Trophoblast cell (in vitro differentiated cells and primary cell): ENCODE measurements at regions not wholly inside any gene's neighbourhood (a gene's known extent, or its start where the extent isn't known, plus 50 kb on each side); places are given as distances from the start of the nearest gene placed in this dataset.
A peak's percentile ranks its signal among the peaks of the same experiment; 100 is the strongest.
"Not testable (repeated sequence)": the region's sequence is repeated elsewhere in the genome, so short reads cannot be mapped to it uniquely, and the experiment has no call there.

Source experiments
- DNase-seq, 2 donors: peaks; one replicate each; pipeline ENCODE4 v3.0.0-alpha.2; 2016
- H2AFZ ChIP-seq: 2 replicates; pipeline ENCODE4 v1.6.1; 2013; ENCODE audit warnings: low read length, moderate library complexity, mild to moderate bottlenecking; ENCODE audit not compliant: insufficient read depth, poor library complexity
- H2AK5ac ChIP-seq: 2 replicates; pipeline ENCODE4 v1.6.1; 2013; ENCODE audit warnings: mild to moderate bottlenecking, low read length
- H2BK120ac ChIP-seq: 2 replicates; pipeline ENCODE4 v1.6.1; 2013; ENCODE audit warnings: low read length, mild to moderate bottlenecking, moderate library complexity; ENCODE audit not compliant: insufficient read depth, poor library complexity
- H2BK12ac ChIP-seq: 2 replicates; pipeline ENCODE4 v1.6.1; 2013; ENCODE audit warnings: mild to moderate bottlenecking, low read length, moderate library complexity
- H2BK5ac ChIP-seq: 2 replicates; pipeline ENCODE4 v1.6.1; 2013; ENCODE audit warnings: low read length, low read depth, moderate library complexity, mild to moderate bottlenecking; ENCODE audit not compliant: poor library complexity
- H3K14ac ChIP-seq: 2 replicates; pipeline ENCODE4 v1.6.1; 2013; ENCODE audit warnings: mild to moderate bottlenecking, low read length
- H3K18ac ChIP-seq: 2 replicates; pipeline ENCODE4 v1.6.1; 2013; ENCODE audit warnings: mild to moderate bottlenecking, low read length
- H3K23ac ChIP-seq: 2 replicates; pipeline ENCODE4 v1.6.1; 2013; ENCODE audit warnings: low read length
- H3K27ac ChIP-seq: 2 replicates; pipeline ENCODE4 v1.5.1; 2013; ENCODE audit warnings: low read depth, mild to moderate bottlenecking, inconsistent platforms, low read length, moderate library complexity
- H3K27me3 ChIP-seq: 2 replicates; pipeline ENCODE4 v1.6.1; 2013; ENCODE audit warnings: inconsistent platforms, mild to moderate bottlenecking, low read length, moderate library complexity; ENCODE audit not compliant: insufficient read depth
- H3K36me3 ChIP-seq, 2 experiments: 1 replicate in 1 of 2; 2 replicates in 1 of 2; pipeline ENCODE4 v1.6.1; 2013; ENCODE audit warnings: low read length in 2 of 2, mild to moderate bottlenecking in 2 of 2, moderate library complexity in 1 of 2; ENCODE audit not compliant: insufficient read depth in 2 of 2, control insufficient read depth in 1 of 2
- H3K4ac ChIP-seq: 2 replicates; pipeline ENCODE4 v1.6.1; 2013; ENCODE audit warnings: low read depth, mild to moderate bottlenecking, low read length, moderate library complexity
- H3K4me1 ChIP-seq, 2 experiments: 1 replicate in 1 of 2; 2 replicates in 1 of 2; pipeline ENCODE4 v1.6.1; 2013; ENCODE audit warnings: low read length in 2 of 2, mild to moderate bottlenecking in 2 of 2, moderate library complexity in 1 of 2; ENCODE audit not compliant: insufficient read depth in 2 of 2, control insufficient read depth in 1 of 2
- H3K4me2 ChIP-seq: 2 replicates; pipeline ENCODE4 v1.6.1; 2013; ENCODE audit warnings: inconsistent platforms, mild to moderate bottlenecking, low read length, moderate library complexity
- H3K4me3 ChIP-seq: 2 replicates; pipeline ENCODE4 v1.5.1; 2013; ENCODE audit warnings: mild to moderate bottlenecking, low read depth, low read length, inconsistent platforms
- H3K79me1 ChIP-seq: one replicate; pipeline ENCODE4 v1.6.1; 2013; ENCODE audit warnings: low read length
- H3K79me2 ChIP-seq: 2 replicates; pipeline ENCODE4 v1.6.1; 2013; ENCODE audit warnings: low read length, mild to moderate bottlenecking; ENCODE audit not compliant: control insufficient read depth, insufficient read depth, poor library complexity
- H3K9ac ChIP-seq: 2 replicates; pipeline ENCODE4 v1.6.1; 2013; ENCODE audit warnings: mild to moderate bottlenecking, low read length
- H3K9me3 ChIP-seq: 2 replicates; pipeline ENCODE4 v1.6.1; 2013; ENCODE audit warnings: low read depth, mild to moderate bottlenecking, control low read depth, inconsistent platforms, low read length; ENCODE audit not compliant: insufficient read depth
- H4K12ac ChIP-seq: 2 replicates; pipeline ENCODE4 v1.6.1; 2013; ENCODE audit warnings: low read depth, mild to moderate bottlenecking, low read length, moderate library complexity
- H4K8ac ChIP-seq: 2 replicates; pipeline ENCODE4 v1.6.1; 2013; ENCODE audit warnings: low read depth, mild to moderate bottlenecking, low read length, moderate library complexity
- H4K91ac ChIP-seq: one replicate; pipeline ENCODE4 v1.6.1; 2013; ENCODE audit warnings: low read depth, mild to moderate bottlenecking, low read length, moderate library complexity
- WGBS: extraction: QIAGEN DNeasy Blood & Tissue Kit; methylation state at CpG from one replicate; pipeline ENCODE4 v1.1.7; 2013; ENCODE audit warnings: missing lambda C conversion rate; ENCODE audit not compliant: insufficient read length, insufficient coverage; ENCODE audit errors: extremely low coverage; 5-methylcytosine and 5-hydroxymethylcytosine counted together

DNA sequence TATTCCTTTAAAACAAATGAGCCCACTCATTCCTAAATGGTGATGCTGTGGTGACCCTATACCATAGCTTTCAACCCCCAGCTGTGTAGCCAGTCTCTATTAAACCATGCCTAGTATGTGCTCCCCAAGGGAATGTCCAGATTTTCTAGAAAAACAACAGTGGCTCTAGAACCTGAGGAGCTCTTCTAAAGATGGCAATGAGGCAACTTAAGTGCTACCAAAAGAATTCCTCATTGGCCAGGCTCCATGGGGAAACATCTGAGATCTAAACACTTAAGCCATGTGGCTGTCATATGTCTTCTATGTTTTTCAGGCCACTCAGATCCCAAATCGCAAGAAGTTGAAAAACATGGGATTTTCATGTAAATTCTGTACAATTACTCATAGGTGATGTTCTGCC lies 191.0 kb downstream of the TPBG start:
- Histone ChIP-seq H3K14ac (no peak overlapping the region), H2AK5ac (no peak overlapping the region), H4K8ac (no peak overlapping the region), H4K12ac (no peak overlapping the region), H3K4me2 (no peak overlapping the region), H3K9me3 (no peaks in the 10 kb centered on the region), H3K23ac (no peak overlapping the region), H3K4me3 (no peak overlapping the region), H3K4me1 (no peaks in the 10 kb centered on the region), H3K79me1 (no peaks in the 10 kb centered on the region), H3K79me2 (no peaks in the 10 kb centered on the region), H3K27me3 (no peaks in the 10 kb centered on the region), H4K91ac (no peak overlapping the region), H3K36me3 (no peaks in the 10 kb centered on the region), H2AFZ (no peak overlapping the region), H3K4ac (no peak overlapping the region), H3K27ac (no peak overlapping the region), H3K18ac (no peak overlapping the region), H2BK120ac (no peak overlapping the region), H3K9ac (no peak overlapping the region), H2BK5ac (no peak overlapping the region), H2BK12ac (no peak overlapping the region)
- WGBS, result no CpG with 5 or more reads among the region's 1 CpG
- DNase-seq, result peak in 1 of 2 donors; percentile 36

DNA sequence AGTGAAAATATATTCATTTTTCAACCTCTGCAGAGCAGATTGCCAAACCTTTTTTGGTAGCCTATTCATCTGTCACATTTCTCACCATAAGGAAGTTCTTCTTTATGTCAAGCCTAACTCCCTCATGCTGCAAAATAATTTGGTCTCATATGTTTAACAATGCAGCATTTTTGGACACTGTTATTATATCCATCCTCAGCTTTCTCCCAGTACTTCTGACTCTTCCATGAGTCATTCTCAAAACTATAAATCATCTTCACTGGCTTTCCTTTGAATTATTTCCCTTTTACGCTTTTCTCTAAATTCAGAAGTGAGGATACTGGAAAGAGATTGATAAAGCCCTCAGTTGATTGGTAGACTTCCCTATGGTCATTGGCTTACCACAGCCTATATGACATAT lies 192.2 kb downstream of the TPBG start:
- whole genome bisulfite sequencing, result no CpG with 5 or more reads among the region's 1 CpG
- no peak overlapping the region for H3K14ac ChIP-seq
- no peak overlapping the region for H3K23ac ChIP-seq
- H3K4me1 ChIP-seq, result no peaks in the 10 kb centered on the region
- no peak overlapping the region for H2BK12ac ChIP-seq
- no peak overlapping the region for H3K4ac ChIP-seq
- no peaks in the 10 kb centered on the region for H3K9me3 ChIP-seq
- no peak overlapping the region for H2BK120ac ChIP-seq
- no peaks in the 10 kb centered on the region for H3K36me3 ChIP-seq
- no peak overlapping the region for H3K4me2 ChIP-seq
- no peak for DNase-seq
- no peak overlapping the region for H2BK5ac ChIP-seq
- no peaks in the 10 kb centered on the region for H3K79me2 ChIP-seq
- no peak overlapping the region for H4K8ac ChIP-seq
- no peak overlapping the region for H3K9ac ChIP-seq
- no peak overlapping the region for H2AFZ ChIP-seq
- no peak overlapping the region for H4K91ac ChIP-seq
- no peak overlapping the region for H3K18ac ChIP-seq
- no peaks in the 10 kb centered on the region for H3K27me3 ChIP-seq
- no peak overlapping the region for H2AK5ac ChIP-seq
- no peak overlapping the region for H3K4me3 ChIP-seq
- H3K79me1 ChIP-seq, result no peaks in the 10 kb centered on the region
- H3K27ac ChIP-seq, result no peak overlapping the region
- no peak overlapping the region for H4K12ac ChIP-seq

DNA sequence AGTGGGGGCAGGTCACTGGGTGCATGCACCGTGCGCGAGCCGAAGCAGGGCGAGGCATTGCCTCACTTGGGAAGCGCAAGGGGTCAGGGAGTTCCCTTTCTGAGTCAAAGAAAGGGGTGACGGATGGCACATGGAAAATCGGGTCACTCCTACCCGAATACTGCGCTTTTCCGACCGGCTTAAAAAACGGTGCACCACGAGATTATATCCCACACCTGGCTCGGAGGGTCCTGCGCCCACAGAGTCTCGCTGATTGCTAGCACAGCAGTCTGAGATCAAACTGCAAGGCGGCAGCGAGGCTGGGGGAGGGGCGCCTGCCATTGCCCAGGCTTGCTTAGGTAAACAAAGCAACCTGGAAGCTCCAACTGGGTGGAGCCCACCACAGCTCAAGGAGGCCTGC lies 194.9 kb downstream of the TPBG start:
- H3K4me3 ChIP-seq, H3K23ac ChIP-seq, H2BK5ac ChIP-seq, H3K4ac ChIP-seq, H3K18ac ChIP-seq, DNase-seq, H2AFZ ChIP-seq, H3K9ac ChIP-seq, H3K4me2 ChIP-seq, H3K4me1 ChIP-seq, H2BK12ac ChIP-seq, H3K27ac ChIP-seq, H3K9me3 ChIP-seq, H4K8ac ChIP-seq, H3K27me3 ChIP-seq, H2BK120ac ChIP-seq, H3K79me1 ChIP-seq, H4K91ac ChIP-seq, H3K36me3 ChIP-seq, H3K14ac ChIP-seq, H3K79me2 ChIP-seq, H2AK5ac ChIP-seq: not testable (repeated sequence)
- no CpG with 5 or more reads among the region's 20 CpGs for WGBS
- peak overlapping the region; percentile 30 for H4K12ac ChIP-seq

DNA sequence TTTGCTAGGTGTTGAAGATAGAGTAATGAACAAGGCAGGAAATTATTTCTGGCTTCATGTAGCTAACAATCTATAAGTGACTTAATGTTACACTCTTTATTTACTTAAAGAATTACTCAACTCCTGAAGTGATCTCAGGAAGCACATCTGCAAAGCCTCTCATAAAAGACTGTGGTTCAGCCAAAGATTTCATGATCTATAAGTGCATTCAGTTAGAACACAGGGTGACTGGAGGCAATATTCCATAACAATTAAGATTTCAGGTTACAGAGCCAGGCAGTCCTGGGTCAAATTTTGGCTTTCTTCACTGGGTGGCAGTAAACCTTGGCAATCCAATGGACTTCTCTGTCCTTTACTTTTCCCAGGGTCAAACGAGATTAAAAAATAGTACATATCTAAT lies 204.0 kb downstream of the TPBG start:
- Histone ChIP-seq H3K18ac (no peak overlapping the region), H2BK12ac (no peak overlapping the region), H3K79me1 (no peaks in the 10 kb centered on the region), H4K91ac (no peak overlapping the region), H3K9ac (no peak overlapping the region), H2BK5ac (no peak overlapping the region), H3K27me3 (no peaks in the 10 kb centered on the region), H3K4me1 (no peaks in the 10 kb centered on the region), H2AK5ac (no peak overlapping the region), H3K4me3 (no peak overlapping the region), H3K9me3 (no peaks in the 10 kb centered on the region), H3K27ac (no peak overlapping the region), H2BK120ac (no peak overlapping the region), H3K4me2 (no peak overlapping the region), H4K8ac (no peak overlapping the region), H2AFZ (no peak overlapping the region), H3K36me3 (no peaks in the 10 kb centered on the region), H4K12ac (no peak overlapping the region), H3K4ac (no peak overlapping the region), H3K14ac (no peak overlapping the region), H3K23ac (no peak overlapping the region), H3K79me2 (no peaks in the 10 kb centered on the region)
- no peak for DNase-seq
- no CpG with 5 or more reads among the region's 1 CpG for WGBS
